SH-SY5Y (cell line): ENCODE measurements at regions not wholly inside any gene's neighbourhood (a gene's known extent, or its start where the extent isn't known, plus 50 kb on each side); places are given as distances from the start of the nearest gene placed in this dataset.

Source experiments
- GATA2 ChIP-seq: IDR thresholded peaks from 2 replicates; pipeline ENCODE4 v1.6.1; 2011; ENCODE audit warnings: mild to moderate bottlenecking, low read depth, low read length
- GATA3 ChIP-seq: IDR thresholded peaks from 2 replicates; pipeline ENCODE4 v1.6.1; 2011; ENCODE audit warnings: low read depth, mild to moderate bottlenecking, low read length, moderate library complexity

GRCh38 chr7:145899938-145900337, 216.7 kb upstream of the CNTNAP2 start:
- TF ChIP-seq GATA3 (no peak), GATA2 (no peak)
